Stimulated activated effector memory CD8-positive, alpha-beta T cell treated with anti-CD3 and anti-CD28 coated beads, Interleukin-12 subunit alpha, Interleukin-12 subunit beta, amount 100 ng/mL, for 72 hours (primary cell): ENCODE measurements at regions not wholly inside any gene's neighbourhood (a gene's known extent, or its start where the extent isn't known, plus 50 kb on each side); places are given as distances from the start of the nearest gene placed in this dataset.

Source experiments
- ATAC-seq: fragments of 150-1000 bp; cut with Tn5 transposase; 2 replicates; pipeline ENCODE4 v1.10.0; 2021
- DNase-seq, 2 donors: peaks; one replicate each; pipeline ENCODE4 v3.0.0; 2021 to 2022; ENCODE audit warnings: low spot score in 2 of 2
- H3K27ac Mint-ChIP-seq: one replicate; pipeline ENCODE4 v1.8.0; 2022; ENCODE audit warnings: mild to moderate bottlenecking, mixed read lengths
- H3K36me3 Mint-ChIP-seq: one replicate; pipeline ENCODE4 v1.8.0; 2022; ENCODE audit warnings: mild to moderate bottlenecking, mixed read lengths
- H3K4me1 Mint-ChIP-seq: one replicate; pipeline ENCODE4 v1.8.0; 2022; ENCODE audit warnings: mixed read lengths
- H3K4me3 Mint-ChIP-seq: one replicate; pipeline ENCODE4 v1.8.0; 2022; ENCODE audit warnings: mild to moderate bottlenecking, mixed read lengths
- H3K9me3 Mint-ChIP-seq: one replicate; pipeline ENCODE4 v1.8.0; 2022; ENCODE audit warnings: mixed read lengths

GRCh38 chr5:15037247-15037908, 165.8 kb upstream of the ANKH start:
- no peak overlapping the region for H3K27ac Mint-ChIP-seq
- no peak for ATAC-seq
- H3K4me3 Mint-ChIP-seq = no peak overlapping the region
- peaks cover 4% of the 10 kb centered on the region for H3K9me3 Mint-ChIP-seq
- H3K36me3 Mint-ChIP-seq = no peaks in the 10 kb centered on the region
- H3K4me1 Mint-ChIP-seq = no peaks in the 10 kb centered on the region
- DNase-seq = no peak

- Mint-ChIP-seq H3K9me3 (peaks cover 2% of the 10 kb centered on the region), H3K27ac (no peak overlapping the region), H3K36me3 (no peaks in the 10 kb centered on the region), H3K4me3 (no peak overlapping the region), H3K4me1 (no peaks in the 10 kb centered on the region)
- ATAC-seq (no peak), DNase-seq (no peak)
Observed at GRCh38 chr5:15034379-15034778, 162.8 kb upstream of the ANKH start.

- no peak overlapping the region for H3K27ac Mint-ChIP-seq
- no peaks in the 10 kb centered on the region for H3K4me1 Mint-ChIP-seq
- no peak overlapping the region for H3K4me3 Mint-ChIP-seq
- no peaks in the 10 kb centered on the region for H3K36me3 Mint-ChIP-seq
- DNase-seq (no peak), ATAC-seq (no peak)
- no peaks in the 10 kb centered on the region for H3K9me3 Mint-ChIP-seq
Observed at GRCh38 chr5:15031180-15031579, 159.6 kb upstream of the ANKH start.

- no peaks in the 10 kb centered on the region for H3K36me3 Mint-ChIP-seq
- H3K4me1 Mint-ChIP-seq = no peaks in the 10 kb centered on the region
- H3K27ac Mint-ChIP-seq = no peak overlapping the region
- no peaks in the 10 kb centered on the region for H3K9me3 Mint-ChIP-seq
- no peak for DNase-seq
- H3K4me3 Mint-ChIP-seq = no peak overlapping the region
- ATAC-seq = no peak
Observed at GRCh38 chr5:15027764-15028163, 156.2 kb upstream of the ANKH start.

GRCh38 chr5:15026944-15027343, 155.4 kb upstream of the ANKH start:
- H3K36me3 Mint-ChIP-seq = no peaks in the 10 kb centered on the region
- ATAC-seq (no peak), DNase-seq (no peak)
- no peaks in the 10 kb centered on the region for H3K4me1 Mint-ChIP-seq
- H3K9me3 Mint-ChIP-seq = no peaks in the 10 kb centered on the region
- no peak overlapping the region for H3K4me3 Mint-ChIP-seq
- H3K27ac Mint-ChIP-seq = no peak overlapping the region

- Mint-ChIP-seq H3K4me1 (no peaks in the 10 kb centered on the region), H3K36me3 (no peaks in the 10 kb centered on the region), H3K27ac (no peak overlapping the region), H3K9me3 (no peaks in the 10 kb centered on the region), H3K4me3 (no peak overlapping the region)
- DNase-seq (no peak), ATAC-seq (no peak)
Observed at GRCh38 chr5:15026011-15026893, 154.7 kb upstream of the ANKH start.

GRCh38 chr5:15023846-15024245, 152.3 kb upstream of the ANKH start:
- Mint-ChIP-seq H3K27ac (no peak overlapping the region), H3K36me3 (no peaks in the 10 kb centered on the region), H3K4me1 (no peaks in the 10 kb centered on the region), H3K4me3 (no peak overlapping the region), H3K9me3 (no peaks in the 10 kb centered on the region)
- ATAC-seq = no peak
- DNase-seq = no peak

- DNase-seq = no peak
- H3K4me3 Mint-ChIP-seq = no peak overlapping the region
- H3K36me3 Mint-ChIP-seq = no peaks in the 10 kb centered on the region
- H3K9me3 Mint-ChIP-seq = no peaks in the 10 kb centered on the region
- no peaks in the 10 kb centered on the region for H3K4me1 Mint-ChIP-seq
- no peak overlapping the region for H3K27ac Mint-ChIP-seq
- ATAC-seq = no peak
Observed at GRCh38 chr5:15023266-15023665, 151.7 kb upstream of the ANKH start.

GRCh38 chr5:15021266-15022046, 149.9 kb upstream of the ANKH start:
- H3K27ac Mint-ChIP-seq = no peak overlapping the region
- H3K4me1 Mint-ChIP-seq = no peaks in the 10 kb centered on the region
- H3K9me3 Mint-ChIP-seq = no peaks in the 10 kb centered on the region
- DNase-seq = no peak
- H3K4me3 Mint-ChIP-seq = no peak overlapping the region
- no peaks in the 10 kb centered on the region for H3K36me3 Mint-ChIP-seq
- no peak for ATAC-seq

- Mint-ChIP-seq H3K9me3 (no peaks in the 10 kb centered on the region), H3K4me3 (no peak overlapping the region), H3K36me3 (no peaks in the 10 kb centered on the region), H3K4me1 (no peaks in the 10 kb centered on the region), H3K27ac (no peak overlapping the region)
- no peak for ATAC-seq
- no peak for DNase-seq
Observed at GRCh38 chr5:15020736-15021135, 149.2 kb upstream of the ANKH start.

- H3K4me1 Mint-ChIP-seq = no peaks in the 10 kb centered on the region
- ATAC-seq (no peak), DNase-seq (no peak)
- no peak overlapping the region for H3K4me3 Mint-ChIP-seq
- no peaks in the 10 kb centered on the region for H3K36me3 Mint-ChIP-seq
- H3K9me3 Mint-ChIP-seq = no peaks in the 10 kb centered on the region
- H3K27ac Mint-ChIP-seq = no peak overlapping the region
Observed at GRCh38 chr5:15014809-15015208, 143.2 kb upstream of the ANKH start.

GRCh38 chr5:15013654-15014463, 142.3 kb upstream of the ANKH start:
- Mint-ChIP-seq H3K4me1 (no peaks in the 10 kb centered on the region), H3K4me3 (no peak overlapping the region), H3K36me3 (no peaks in the 10 kb centered on the region), H3K9me3 (no peaks in the 10 kb centered on the region), H3K27ac (no peak overlapping the region)
- ATAC-seq (peak; percentile 55), DNase-seq (no peak)

- Mint-ChIP-seq H3K4me1 (no peaks in the 10 kb centered on the region), H3K36me3 (no peaks in the 10 kb centered on the region), H3K4me3 (no peak overlapping the region), H3K9me3 (no peaks in the 10 kb centered on the region), H3K27ac (no peak overlapping the region)
- ATAC-seq (peak; percentile 36), DNase-seq (no peak)
Observed at GRCh38 chr5:15012061-15012460, 140.5 kb upstream of the ANKH start.

GRCh38 chr5:15010936-15011335, 139.4 kb upstream of the ANKH start:
- no peak for DNase-seq
- no peak for ATAC-seq

GRCh38 chr5:15009420-15009819, 137.8 kb upstream of the ANKH start:
- no peak for ATAC-seq
- DNase-seq = no peak
- no peaks in the 10 kb centered on the region for H3K36me3 Mint-ChIP-seq

More at GRCh38 chr5:15010936-15011335, 139.4 kb upstream of the ANKH start:
- Mint-ChIP-seq H3K9me3 (no peaks in the 10 kb centered on the region), H3K27ac (no peak overlapping the region), H3K36me3 (no peaks in the 10 kb centered on the region), H3K4me3 (no peak overlapping the region), H3K4me1 (no peaks in the 10 kb centered on the region)

More at GRCh38 chr5:15009420-15009819, 137.8 kb upstream of the ANKH start:
- Mint-ChIP-seq H3K27ac (no peak overlapping the region), H3K9me3 (no peaks in the 10 kb centered on the region), H3K4me1 (peaks cover 12% of the 10 kb centered on the region), H3K4me3 (no peak overlapping the region)
